Tibial nerve (tissue), 4 donors: ENCODE measurements at regions not wholly inside any gene's neighbourhood (a gene's known extent, or its start where the extent isn't known, plus 50 kb on each side); places are given as distances from the start of the nearest gene placed in this dataset.
"Not testable (repeated sequence)": the region's sequence is repeated elsewhere in the genome, so short reads cannot be mapped to it uniquely, and the experiment has no call there.

Experiments used
- DNase-seq, 2 donors: peaks; one replicate each; pipeline ENCODE4 v3.0.0-alpha.2; 2019; ENCODE audit warnings: low spot score in 2 of 2
- H3K27ac ChIP-seq, 4 donors: fragments of 200-600 bp; sonication (generic) in 3 of 4; one replicate each; pipeline ENCODE4 v1.5.1; 2017 to 2019; ENCODE audit warnings: mild to moderate bottlenecking in 1 of 4
- H3K27me3 ChIP-seq, 2 donors: fragments of 200-600 bp; sonication (generic) in 1 of 2; one replicate each; pipeline versions ENCODE4 v1.5.1 to v1.6.0; 2017 to 2019
- H3K36me3 ChIP-seq, 3 donors: fragments of 200-600 bp; sonication (generic); one replicate each; pipeline ENCODE4 v1.5.1; 2018 to 2019
- H3K4me1 ChIP-seq, 4 donors: fragments of 200-600 bp; sonication (generic) in 3 of 4; one replicate each; pipeline ENCODE4 v1.5.1; 2017 to 2019
- H3K4me3 ChIP-seq, 4 donors: fragments of 200-600 bp; sonication (generic) in 3 of 4; one replicate each; pipeline ENCODE4 v1.5.1; 2017 to 2019; ENCODE audit warnings: mild to moderate bottlenecking in 1 of 4, moderate library complexity in 1 of 4
- H3K9me3 ChIP-seq, 4 donors: fragments of 200-600 bp; sonication (generic) in 3 of 4; one replicate each; pipeline ENCODE4 v1.5.1; 2017 to 2019
- CTCF ChIP-seq, 5 experiments: fragments of 200-600 bp in 3 of 5; fragments of 450-650 bp in 2 of 5; sonication (generic) in 3 of 5; IDR thresholded peaks; one replicate each; pipeline ENCODE4 v1.5.1; 2016 to 2019; ENCODE audit warnings: antibody characterized with exemption in 5 of 5, mild to moderate bottlenecking in 3 of 5, moderate library complexity in 2 of 5
- EP300 ChIP-seq, 2 donors: sonication (generic); formaldehyde crosslinking; IDR thresholded peaks; one replicate each; pipeline ENCODE4 v1.6.1; 2017; ENCODE audit warnings: antibody characterized with exemption in 2 of 2, mild to moderate bottlenecking in 1 of 2
- POLR2A ChIP-seq, 2 donors: fragments of 450-650 bp; IDR thresholded peaks; one replicate each; pipeline ENCODE4 v1.6.1; 2017; ENCODE audit warnings: antibody characterized with exemption in 2 of 2, mild to moderate bottlenecking in 2 of 2, moderate library complexity in 2 of 2
- WGBS, 2 donors: methylation state at CpG; one replicate each; pipeline ENCODE4 v1.1.5; 2018; 5-methylcytosine and 5-hydroxymethylcytosine counted together

GRCh38 chr6:144918073-144918472 lies 632.9 kb downstream of the UTRN start:
- DNase-seq: no peak
- no peaks in the 10 kb centered on the region for H3K36me3 ChIP-seq
- H3K4me1 ChIP-seq: no peaks in the 10 kb centered on the region
- no peaks in the 10 kb centered on the region for H3K9me3 ChIP-seq
- H3K4me3 ChIP-seq: no peak overlapping the region
- no peaks in the 10 kb centered on the region for H3K27me3 ChIP-seq
- TF ChIP-seq EP300 (IDR thresholded peaks at IDR 0.05): no peak
- no peak for TF ChIP-seq CTCF (IDR thresholded peaks at IDR 0.05)
- no peak for TF ChIP-seq POLR2A (IDR thresholded peaks at IDR 0.05)
- 80 to 85% methylated on average over 4 of the region's 4 CpGs for WGBS, 2 donors
- H3K27ac ChIP-seq: no peak overlapping the region

DNA sequence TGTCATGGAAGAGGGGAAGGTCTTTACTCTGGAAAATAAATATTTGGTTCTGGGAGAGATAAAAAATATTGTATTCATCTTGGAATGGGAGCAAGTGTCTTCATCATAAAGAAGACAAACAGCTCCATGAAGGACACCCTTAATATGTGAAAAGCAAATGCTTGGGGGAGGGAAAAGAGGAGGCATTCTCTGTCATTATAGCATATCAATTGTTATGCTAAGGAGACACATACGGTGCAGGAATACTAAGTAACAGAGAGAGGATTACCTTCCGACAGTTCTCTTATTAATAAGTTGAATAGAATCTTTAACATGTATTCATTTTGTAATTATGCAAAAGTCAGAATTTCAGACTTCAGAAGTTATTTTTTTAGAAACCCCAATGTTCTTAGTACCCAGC lies 634.4 kb downstream of the UTRN start:
- no peak for DNase-seq
- TF ChIP-seq EP300 (IDR thresholded peaks at IDR 0.05) (no peak), POLR2A (IDR thresholded peaks at IDR 0.05) (no peak), CTCF (IDR thresholded peaks at IDR 0.05) (no peak)
- H3K27ac ChIP-seq: no peak overlapping the region
- H3K36me3 ChIP-seq: no peaks in the 10 kb centered on the region
- no peak overlapping the region for H3K4me3 ChIP-seq
- 77 to 78% methylated on average over 2 of the region's 2 CpGs for WGBS, 2 donors
- H3K27me3 ChIP-seq: no peaks in the 10 kb centered on the region
- no peaks in the 10 kb centered on the region for H3K4me1 ChIP-seq
- H3K9me3 ChIP-seq: no peaks in the 10 kb centered on the region

DNA sequence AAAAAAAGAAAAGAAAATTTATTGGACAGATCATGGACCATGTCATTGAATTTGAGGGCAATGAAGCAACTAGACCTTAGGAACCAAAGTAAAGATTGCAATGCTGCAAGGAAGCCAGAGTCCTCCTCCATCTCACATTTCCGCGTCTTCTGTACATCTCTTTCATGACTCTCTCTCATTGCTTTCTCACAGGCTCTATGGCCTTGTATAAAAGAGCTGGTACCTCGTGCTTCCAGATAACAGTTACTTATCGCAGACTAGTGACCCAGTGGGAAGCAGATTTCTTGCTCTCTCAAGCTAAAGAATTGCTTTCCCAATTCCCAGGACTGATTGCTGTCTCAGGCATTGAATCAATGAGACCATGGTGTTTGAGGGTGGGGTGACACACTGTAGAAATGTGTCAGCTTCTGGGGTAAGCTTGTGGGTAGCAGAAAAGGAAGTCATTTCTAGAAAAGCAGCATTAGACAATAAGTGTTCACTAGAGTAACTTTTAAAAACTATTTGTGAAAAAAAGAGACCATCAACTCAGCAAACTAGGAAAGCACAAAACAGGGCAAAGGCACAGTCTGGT lies 635.3 kb downstream of the UTRN start:
- TF ChIP-seq EP300 (IDR thresholded peaks at IDR 0.05) (no peak), CTCF (IDR thresholded peaks at IDR 0.05) (no peak), POLR2A (IDR thresholded peaks at IDR 0.05) (no peak)
- no peaks in the 10 kb centered on the region for H3K9me3 ChIP-seq
- no peaks in the 10 kb centered on the region for H3K4me1 ChIP-seq
- H3K27ac ChIP-seq: no peak overlapping the region
- no peaks in the 10 kb centered on the region for H3K27me3 ChIP-seq
- no peak overlapping the region for H3K4me3 ChIP-seq
- H3K36me3 ChIP-seq: no peaks in the 10 kb centered on the region
- 65 to 81% methylated on average over 4 of the region's 4 CpGs for WGBS, 2 donors
- no peak for DNase-seq

- no peak for TF ChIP-seq CTCF (IDR thresholded peaks at IDR 0.05)
- TF ChIP-seq POLR2A (IDR thresholded peaks at IDR 0.05): no peak
- TF ChIP-seq EP300 (IDR thresholded peaks at IDR 0.05): no peak
- H3K27me3 ChIP-seq: no peaks in the 10 kb centered on the region
- no peak overlapping the region for H3K27ac ChIP-seq
- no peak overlapping the region for H3K4me3 ChIP-seq
- no peaks in the 10 kb centered on the region for H3K36me3 ChIP-seq
- DNase-seq: no peak
- no peaks in the 10 kb centered on the region for H3K4me1 ChIP-seq
- H3K9me3 ChIP-seq: no peaks in the 10 kb centered on the region
- WGBS, 2 donors: 58 to 64% methylated on average over 6 of the region's 6 CpGs
Observed at GRCh38 chr6:144921206-144921975, 636.3 kb downstream of the UTRN start.

- H3K27ac ChIP-seq: no peak overlapping the region
- 72 to 74% methylated on average over 3 of the region's 3 CpGs for WGBS, 2 donors
- no peaks in the 10 kb centered on the region for H3K4me1 ChIP-seq
- TF ChIP-seq POLR2A (IDR thresholded peaks at IDR 0.05) (no peak), EP300 (IDR thresholded peaks at IDR 0.05) (no peak), CTCF (IDR thresholded peaks at IDR 0.05) (no peak)
- H3K9me3 ChIP-seq: no peaks in the 10 kb centered on the region
- no peaks in the 10 kb centered on the region for H3K36me3 ChIP-seq
- no peaks in the 10 kb centered on the region for H3K27me3 ChIP-seq
- no peak overlapping the region for H3K4me3 ChIP-seq
- no peak for DNase-seq
Observed at GRCh38 chr6:144922120-144922722, 637.1 kb downstream of the UTRN start.

GRCh38 chr6:144922771-144923490 lies 637.8 kb downstream of the UTRN start:
- H3K36me3 ChIP-seq, H3K4me1 ChIP-seq, H3K9me3 ChIP-seq, H3K27me3 ChIP-seq, H3K4me3 ChIP-seq, H3K27ac ChIP-seq, DNase-seq: not testable (repeated sequence)
- WGBS, 2 donors: 91 to 93% methylated on average over 4 to 5 of the region's 5 CpGs

DNA sequence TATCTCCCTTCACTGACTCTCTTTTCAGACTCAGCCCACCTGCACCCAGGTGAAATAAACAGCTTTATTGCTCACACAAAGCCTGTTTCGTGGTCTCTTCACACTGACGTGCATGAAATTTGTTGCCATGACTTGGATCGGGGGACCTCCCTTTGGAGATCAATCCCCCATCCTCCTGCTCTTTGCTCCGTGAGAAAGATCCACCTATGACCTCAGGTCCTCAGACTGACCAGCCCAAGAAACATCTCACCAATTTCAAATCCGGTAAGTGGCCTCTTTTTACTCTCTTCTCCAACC lies 638.3 kb downstream of the UTRN start:
- not testable (repeated sequence) for DNase-seq, H3K27ac ChIP-seq, H3K9me3 ChIP-seq, H3K27me3 ChIP-seq, H3K4me3 ChIP-seq, H3K4me1 ChIP-seq, H3K36me3 ChIP-seq
- WGBS, 2 donors: 72 to 92% methylated on average over 5 of the region's 5 CpGs
